Retina (tissue), 1 donor: ENCODE measurements at regions not wholly inside any gene's neighbourhood (a gene's known extent, or its start where the extent isn't known, plus 50 kb on each side); places are given as distances from the start of the nearest gene placed in this dataset.
"Not testable (repeated sequence)": the region's sequence is repeated elsewhere in the genome, so short reads cannot be mapped to it uniquely, and the experiment has no call there.

Experiments
- DNase-seq: peaks from one replicate; pipeline ENCODE4 v3.0.0-alpha.2; 2016

- DNase-seq, result no peak
Observed at GRCh38 chr3:14252321-14253021, 73.9 kb downstream of the LSM3 start.

- no peak for DNase-seq
Observed at GRCh38 chr3:14253022-14253706, 74.5 kb downstream of the LSM3 start.

- DNase-seq, result no peak
Observed at GRCh38 chr3:14253707-14254382, 75.2 kb downstream of the LSM3 start.

GRCh38 chr3:14254812-14255702 lies 76.4 kb downstream of the LSM3 start:
- no peak for DNase-seq

- no peak for DNase-seq
Observed at GRCh38 chr3:14256046-14256445, 77.4 kb downstream of the LSM3 start.

- peak; percentile 65 for DNase-seq
Observed at GRCh38 chr3:14256561-14257342, 78.1 kb downstream of the LSM3 start.

- no peak for DNase-seq
Observed at GRCh38 chr3:14258906-14259904, 80.6 kb downstream of the LSM3 start.

GRCh38 chr3:14260463-14260862 lies 81.8 kb downstream of the LSM3 start:
- no peak for DNase-seq

GRCh38 chr3:14261229-14261628 lies 82.6 kb downstream of the LSM3 start:
- peak; percentile 80 for DNase-seq

- no peak for DNase-seq
Observed at GRCh38 chr3:14262212-14262611, 83.6 kb downstream of the LSM3 start.

- no peak for DNase-seq
Observed at GRCh38 chr3:14262867-14263266, 84.2 kb downstream of the LSM3 start.

- no peak for DNase-seq
Observed at GRCh38 chr3:14263317-14264005, 84.8 kb downstream of the LSM3 start.

- no peak for DNase-seq
Observed at GRCh38 chr3:14265246-14265962, 86.8 kb downstream of the LSM3 start.

GRCh38 chr3:14266361-14266760 lies 87.7 kb downstream of the LSM3 start:
- peak; percentile 44 for DNase-seq

- DNase-seq, result no peak
Observed at GRCh38 chr3:14267976-14268375, 89.4 kb downstream of the LSM3 start.

GRCh38 chr3:14268897-14269296 lies 90.3 kb downstream of the LSM3 start:
- DNase-seq, result no peak

- DNase-seq, result not testable (repeated sequence)
Observed at GRCh38 chr3:14272041-14272958, 93.7 kb downstream of the LSM3 start.

- DNase-seq, result not testable (repeated sequence)
Observed at GRCh38 chr3:14272959-14273560, 94.4 kb downstream of the LSM3 start.
